ENCODE measurements at regions not wholly inside any gene's neighbourhood (a gene's known extent, or its start where the extent isn't known, plus 50 kb on each side); places are given as distances from the start of the nearest gene placed in this dataset.

- Histone ChIP-seq H3K9me2 (replicated peaks; ENCODE audit: low read length) (no peaks in the 10 kb centered on the region), H3K36me3 (ENCODE audit: low read depth, low read length) (no peaks in the 10 kb centered on the region), H4K20me1 (ENCODE audit: low read length) (no peaks in the 10 kb centered on the region), H3K4me3 (ENCODE audit: low read length) (no peak overlapping the region), H3K27me3 (ENCODE audit: low read length) (no peaks in the 10 kb centered on the region), H3K4me2 (ENCODE audit: low read length) (no peak overlapping the region), H3K4me1 (ENCODE audit: insufficient read depth, low read length) (no peaks in the 10 kb centered on the region), H3K9ac (ENCODE audit: low read length) (no peak overlapping the region), H3F3A (ENCODE audit: low read length, unreplicated experiment) (no peaks in the 10 kb centered on the region), H3K79me2 (ENCODE audit: low read length) (no peaks in the 10 kb centered on the region), H2AFZ (ENCODE audit: low read length) (no peak overlapping the region), H3K27ac (ENCODE audit: low read length) (no peak overlapping the region), H3K9me3 (ENCODE audit: low read length) (no peaks in the 10 kb centered on the region)
- intact Hi-C loops (cut with micrococcal nuclease), result no loop called here
- TF ChIP-seq EZH2 (IDR thresholded peaks at IDR 0.05; ENCODE audit: low read length, unreplicated experiment) (no peak), CTCF (conservative IDR thresholded peaks at IDR 0.05; ENCODE audit: low read depth, low read length) (no peak), EZH2phosphoT487 (IDR thresholded peaks at IDR 0.05; ENCODE audit: borderline replicate concordance, low read length) (no peak)
- ChIA-PET POLR2A (ENCODE audit: unreplicated experiment) (no interaction called here), CTCF (interaction anchor here (0.6 kb wide), 1 partner anchor 27 kb away, joined by 3 read pairs; no protein-coding TSS in a partner anchor)
- BruUV-seq (replicated peaks), result no TSS peak
- no peak for DNase-seq
- no peak for ATAC-seq
Measured at GRCh38 chr2:146785101-146785500, 1059.7 kb upstream of the ACVR2A start.

- Histone ChIP-seq H3K27me3 (ENCODE audit: low read length) (no peaks in the 10 kb centered on the region), H4K20me1 (ENCODE audit: low read length) (no peaks in the 10 kb centered on the region), H3K4me2 (ENCODE audit: low read length) (no peak overlapping the region), H3K9me3 (ENCODE audit: low read length) (no peaks in the 10 kb centered on the region), H3K79me2 (ENCODE audit: low read length) (no peaks in the 10 kb centered on the region), H3K27ac (ENCODE audit: low read length) (no peak overlapping the region), H3K9ac (ENCODE audit: low read length) (no peak overlapping the region), H3K4me1 (ENCODE audit: insufficient read depth, low read length) (no peaks in the 10 kb centered on the region), H2AFZ (ENCODE audit: low read length) (no peak overlapping the region), H3K9me2 (replicated peaks; ENCODE audit: low read length) (no peaks in the 10 kb centered on the region), H3K4me3 (ENCODE audit: low read length) (no peak overlapping the region), H3K36me3 (ENCODE audit: low read depth, low read length) (no peaks in the 10 kb centered on the region), H3F3A (ENCODE audit: low read length, unreplicated experiment) (no peaks in the 10 kb centered on the region)
- ATAC-seq (no peak), DNase-seq (no peak)
- CTCF ChIA-PET, result no interaction called here
- no TSS peak for BruUV-seq (replicated peaks)
- POLR2A ChIA-PET (ENCODE audit: unreplicated experiment), result interaction anchor here (0.7 kb wide), 1 partner anchor 1961 kb away, joined by 7 read pairs; no protein-coding TSS in a partner anchor
- intact Hi-C loops (cut with micrococcal nuclease), result no loop called here
- TF ChIP-seq CTCF (conservative IDR thresholded peaks at IDR 0.05; ENCODE audit: low read depth, low read length) (no peak), EZH2phosphoT487 (IDR thresholded peaks at IDR 0.05; ENCODE audit: borderline replicate concordance, low read length) (no peak), EZH2 (IDR thresholded peaks at IDR 0.05; ENCODE audit: low read length, unreplicated experiment) (no peak)
Measured at GRCh38 chr2:146784602-146785001, 1060.2 kb upstream of the ACVR2A start.

- Histone ChIP-seq H4K20me1 (ENCODE audit: low read length) (no peaks in the 10 kb centered on the region), H3K4me2 (ENCODE audit: low read length) (no peak overlapping the region), H3F3A (ENCODE audit: low read length, unreplicated experiment) (no peaks in the 10 kb centered on the region), H2AFZ (ENCODE audit: low read length) (no peak overlapping the region), H3K27me3 (ENCODE audit: low read length) (no peaks in the 10 kb centered on the region), H3K27ac (ENCODE audit: low read length) (no peak overlapping the region), H3K4me3 (ENCODE audit: low read length) (no peak overlapping the region), H3K79me2 (ENCODE audit: low read length) (no peaks in the 10 kb centered on the region), H3K4me1 (ENCODE audit: insufficient read depth, low read length) (no peaks in the 10 kb centered on the region), H3K9me3 (ENCODE audit: low read length) (no peaks in the 10 kb centered on the region), H3K9ac (ENCODE audit: low read length) (no peak overlapping the region), H3K36me3 (ENCODE audit: low read depth, low read length) (no peaks in the 10 kb centered on the region), H3K9me2 (replicated peaks; ENCODE audit: low read length) (no peaks in the 10 kb centered on the region)
- DNase-seq (no peak), ATAC-seq (no peak; the same call in 1 of the 2 replicates)
- ChIA-PET CTCF (no interaction called here), POLR2A (ENCODE audit: unreplicated experiment) (no interaction called here)
- no TSS peak for BruUV-seq (replicated peaks)
- intact Hi-C loops (cut with micrococcal nuclease), result no loop called here
- TF ChIP-seq EZH2phosphoT487 (IDR thresholded peaks at IDR 0.05; ENCODE audit: borderline replicate concordance, low read length) (no peak), CTCF (conservative IDR thresholded peaks at IDR 0.05; ENCODE audit: low read depth, low read length) (no peak), EZH2 (IDR thresholded peaks at IDR 0.05; ENCODE audit: low read length, unreplicated experiment) (no peak)
Measured at GRCh38 chr2:146777181-146777580, 1067.6 kb upstream of the ACVR2A start.

Measured in PC-3 (cell line).